OCI-LY3 (cell line): ENCODE measurements at regions not wholly inside any gene's neighbourhood (a gene's known extent, or its start where the extent isn't known, plus 50 kb on each side); places are given as distances from the start of the nearest gene placed in this dataset.

Source experiments
- H2AFZ ChIP-seq: fragments of 200-600, 300-600 bp; shearing (Covaris generic); 2 replicates; pipeline ENCODE4 v1.6.0; 2014; ENCODE audit warnings: antibody characterized with exemption, low read depth, low read length
- H3K27ac ChIP-seq: fragments of 200-600, 300-600 bp; sonication (generic); 2 replicates; pipeline ENCODE4 v1.5.1; 2014; ENCODE audit warnings: mild to moderate bottlenecking, low read length, moderate library complexity, mixed read lengths
- H3K27me3 ChIP-seq: fragments of 200-600, 300-600 bp; sonication (generic); 2 replicates; pipeline ENCODE4 v1.6.1; 2014; ENCODE audit warnings: low read depth, low read length, mixed read lengths
- H3K36me3 ChIP-seq: fragments of 200-600, 300-600 bp; sonication (generic); replicated peaks from 2 replicates; pipeline ENCODE3; 2014; ENCODE audit warnings: low read depth, low read length, mixed read lengths
- H3K4me1 ChIP-seq: fragments of 300-600, 200-600 bp; sonication (generic); 2 replicates; pipeline ENCODE4 v1.6.1; 2014; ENCODE audit warnings: low read length, mixed read lengths
- H3K4me2 ChIP-seq: fragments of 200-600, 300-600 bp; sonication (generic); 2 replicates; pipeline ENCODE4 v1.6.1; 2014; ENCODE audit warnings: low read length, mixed read lengths
- H3K4me3 ChIP-seq: fragments of 300-600, 200-600 bp; sonication (generic); 2 replicates; pipeline ENCODE4 v1.5.1; 2014; ENCODE audit warnings: antibody characterized with exemption, mild to moderate bottlenecking, low read length, moderate library complexity
- H3K79me2 ChIP-seq: fragments of 300-600, 200-600 bp; shearing (Covaris generic); 2 replicates; pipeline ENCODE4 v1.6.1; 2014; ENCODE audit warnings: mild to moderate bottlenecking, low read length, mixed read lengths
- H3K9ac ChIP-seq: fragments of 300-600, 200-600 bp; shearing (Covaris generic); 2 replicates; pipeline ENCODE4 v1.6.0; 2014; ENCODE audit warnings: mild to moderate bottlenecking, low read length, moderate library complexity
- H3K9me3 ChIP-seq: fragments of 200-600, 300-600 bp; shearing (Covaris generic); 2 replicates; pipeline ENCODE4 v1.6.1; 2014; ENCODE audit warnings: low read length, mixed read lengths; ENCODE audit not compliant: insufficient read depth
- H4K20me1 ChIP-seq: fragments of 200-600, 300-600 bp; sonication (generic); 2 replicates; pipeline ENCODE4 v1.6.1; 2016; ENCODE audit warnings: low read length, mixed read lengths; ENCODE audit not compliant: insufficient read depth
- CTCF ChIP-seq: fragments of 200-600, 300-600 bp; sonication (generic); IDR thresholded peaks from 2 replicates; pipeline ENCODE4 v1.5.1; 2014; ENCODE audit warnings: antibody characterized with exemption, low read length, low read depth
- EZH2phosphoT487 ChIP-seq: fragments of 200-600 bp; shearing (Covaris generic); IDR thresholded peaks from 2 replicates; pipeline ENCODE4 v1.6.1; 2018; ENCODE audit warnings: antibody characterized with exemption, mixed run types, low read depth

GRCh38 chr9:118331622-118332045 is 627.4 kb downstream of the TLR4 start:
- H3K9ac ChIP-seq, result no peak overlapping the region
- TF ChIP-seq CTCF (no peak), EZH2phosphoT487 (no peak)
- no peak overlapping the region for H3K4me2 ChIP-seq
- no peak overlapping the region for H3K4me3 ChIP-seq
- no peaks in the 10 kb centered on the region for H3K9me3 ChIP-seq
- H3K79me2 ChIP-seq, result no peaks in the 10 kb centered on the region
- no peaks in the 10 kb centered on the region for H3K4me1 ChIP-seq
- H4K20me1 ChIP-seq, result no peaks in the 10 kb centered on the region
- no peaks in the 10 kb centered on the region for H3K36me3 ChIP-seq
- H3K27ac ChIP-seq, result no peak overlapping the region
- 0 out of 2 replicates have a peak, but pooled peaks cover 5% of the 10 kb centered on the region for H3K27me3 ChIP-seq
- H2AFZ ChIP-seq, result no peak overlapping the region

GRCh38 chr9:118336250-118336942 is 632.2 kb downstream of the TLR4 start:
- Histone ChIP-seq H3K4me2 (no peak overlapping the region), H3K9me3 (no peaks in the 10 kb centered on the region)
- TF ChIP-seq EZH2phosphoT487 (no peak), CTCF (no peak)

GRCh38 chr9:118336943-118337330 is 632.7 kb downstream of the TLR4 start:
- Histone ChIP-seq H3K4me2 (no peak overlapping the region), H3K27ac (no peak overlapping the region), H3K79me2 (no peaks in the 10 kb centered on the region), H3K4me3 (no peak overlapping the region), H3K4me1 (no peaks in the 10 kb centered on the region), H3K9ac (no peak overlapping the region), H4K20me1 (no peaks in the 10 kb centered on the region), H2AFZ (no peak overlapping the region), H3K27me3 (0 out of 2 replicates have a peak, but pooled peaks cover 7% of the 10 kb centered on the region), H3K9me3 (no peaks in the 10 kb centered on the region), H3K36me3 (no peaks in the 10 kb centered on the region)
- TF ChIP-seq CTCF, result no peak
- TF ChIP-seq EZH2phosphoT487, result no peak

More at GRCh38 chr9:118336250-118336942, 632.2 kb downstream of the TLR4 start:
- Histone ChIP-seq H3K4me1 (no peaks in the 10 kb centered on the region), H3K9ac (no peak overlapping the region), H2AFZ (no peak overlapping the region), H3K36me3 (no peaks in the 10 kb centered on the region), H4K20me1 (no peaks in the 10 kb centered on the region), H3K27me3 (0 out of 2 replicates have a peak, but pooled peaks cover 7% of the 10 kb centered on the region), H3K79me2 (no peaks in the 10 kb centered on the region), H3K4me3 (no peak overlapping the region), H3K27ac (no peak overlapping the region)

- no peak overlapping the region for H3K4me3 ChIP-seq
- H4K20me1 ChIP-seq, result no peaks in the 10 kb centered on the region
- H3K4me2 ChIP-seq, result no peak overlapping the region
- H2AFZ ChIP-seq, result no peak overlapping the region
- no peaks in the 10 kb centered on the region for H3K79me2 ChIP-seq
- H3K9ac ChIP-seq, result no peak overlapping the region
- TF ChIP-seq EZH2phosphoT487, result no peak
- TF ChIP-seq CTCF, result no peak
- no peaks in the 10 kb centered on the region for H3K4me1 ChIP-seq
- no peaks in the 10 kb centered on the region for H3K27me3 ChIP-seq
- no peaks in the 10 kb centered on the region for H3K36me3 ChIP-seq
- no peak overlapping the region for H3K27ac ChIP-seq
- H3K9me3 ChIP-seq, result no peaks in the 10 kb centered on the region
These were observed 655.8 kb downstream of the TLR4 start for GRCh38 chr9:118360036-118360435.
